Neural cell (in vitro differentiated cells): ENCODE measurements at regions not wholly inside any gene's neighbourhood (a gene's known extent, or its start where the extent isn't known, plus 50 kb on each side); places are given as distances from the start of the nearest gene placed in this dataset.

ENCODE experiments used
- H2AFZ ChIP-seq: fragments of 200-600, 300-800 bp; sonication (generic), shearing (Covaris generic); 2 replicates; pipeline ENCODE4 v1.6.0; 2014; ENCODE audit warnings: low read depth, mild to moderate bottlenecking, antibody characterized with exemption, low read length, moderate library complexity
- H3F3A ChIP-seq: fragments of 200-600 bp; shearing (Covaris generic); 2 replicates; pipeline ENCODE4 v1.6.1; 2016; ENCODE audit warnings: mild to moderate bottlenecking, moderate library complexity, mixed read lengths, antibody characterized with exemption, low read length; ENCODE audit not compliant: insufficient read depth, poor library complexity, severe bottlenecking
- H3K27ac ChIP-seq: fragments of 200-600, 300-800 bp; sonication (generic), shearing (Covaris generic); 2 replicates; pipeline ENCODE4 v1.5.1; 2014; ENCODE audit warnings: mild to moderate bottlenecking, low read length, moderate library complexity
- H3K27me3 ChIP-seq: fragments of 300-800, 200-600 bp; sonication (generic), shearing (Covaris generic); 2 replicates; pipeline ENCODE4 v1.6.0; 2014; ENCODE audit warnings: mild to moderate bottlenecking, low read depth, low read length, moderate library complexity; ENCODE audit not compliant: insufficient read depth
- H3K36me3 ChIP-seq: fragments of 300-800, 200-600 bp; sonication (generic), shearing (Covaris generic); 2 replicates; pipeline ENCODE4 v1.5.1; 2014; ENCODE audit warnings: mild to moderate bottlenecking, antibody characterized with exemption, low read length, moderate library complexity; ENCODE audit not compliant: insufficient read depth
- H3K4me2 ChIP-seq: fragments of 300-800, 200-600 bp; sonication (generic), shearing (Covaris generic); 2 replicates; pipeline ENCODE4 v1.6.0; 2014; ENCODE audit warnings: mild to moderate bottlenecking, low read length
- H3K4me3 ChIP-seq: fragments of 300-800, 200-600 bp; sonication (generic), shearing (Covaris generic); 2 replicates; pipeline ENCODE4 v1.5.1; 2014; ENCODE audit warnings: mild to moderate bottlenecking, low read length, moderate library complexity
- H3K79me2 ChIP-seq: fragments of 200-600 bp; shearing (Covaris generic); replicated peaks from 2 replicates; pipeline ENCODE4 v1.6.0; 2014; ENCODE audit warnings: mild to moderate bottlenecking, low read length, moderate library complexity; ENCODE audit not compliant: insufficient read depth
- H3K9ac ChIP-seq: fragments of 300-800, 200-600 bp; sonication (generic), shearing (Covaris generic); 2 replicates; pipeline ENCODE4 v1.6.1; 2016; ENCODE audit warnings: mild to moderate bottlenecking, low read length, mixed read lengths
- H3K9me2 ChIP-seq: fragments of 200-600 bp; shearing (Covaris generic); 2 replicates; pipeline ENCODE4 v1.6.1; 2016; ENCODE audit warnings: mild to moderate bottlenecking, low read length, mixed read lengths; ENCODE audit not compliant: insufficient read depth
- H3K9me3 ChIP-seq: fragments of 200-600, 300-800 bp; sonication (generic), shearing (Covaris generic); 2 replicates; pipeline ENCODE4 v1.6.1; 2016; ENCODE audit warnings: mild to moderate bottlenecking, mixed run types, low read length, moderate library complexity, mixed read lengths
- H4K20me1 ChIP-seq: fragments of 200-600 bp; shearing (Covaris generic); 2 replicates; pipeline ENCODE4 v1.6.1; 2016; ENCODE audit warnings: mild to moderate bottlenecking, mixed run types; ENCODE audit not compliant: insufficient read depth
- CTCF ChIP-seq: fragments of 450-650 bp; IDR thresholded peaks from 2 replicates; pipeline ENCODE4 v1.5.1; 2014; ENCODE audit warnings: antibody characterized with exemption, mild to moderate bottlenecking, moderate library complexity; ENCODE audit not compliant: poor library complexity, severe bottlenecking
- EP300 ChIP-seq: fragments of 450-650 bp; conservative IDR thresholded peaks from 2 replicates; pipeline ENCODE4 v1.6.1; 2014; ENCODE audit warnings: antibody characterized with exemption, mild to moderate bottlenecking, moderate library complexity; ENCODE audit not compliant: poor library complexity, severe bottlenecking
- EZH2 ChIP-seq: fragments of 200-600, 300-800 bp; shearing (Covaris generic), sonication (generic); IDR thresholded peaks from 2 replicates; pipeline ENCODE4 v1.6.1; 2014; ENCODE audit warnings: antibody characterized with exemption, low read length, borderline replicate concordance, mild to moderate bottlenecking; ENCODE audit not compliant: insufficient read depth, poor library complexity, severe bottlenecking
- MXI1 ChIP-seq: fragments of 450-650 bp; conservative IDR thresholded peaks from 2 replicates; pipeline ENCODE4 v1.6.1; 2014; ENCODE audit warnings: antibody characterized with exemption, mild to moderate bottlenecking; ENCODE audit not compliant: poor library complexity, severe bottlenecking
- POLR2AphosphoS5 ChIP-seq: IDR thresholded peaks from 2 replicates; pipeline ENCODE4 v1.6.1; 2012
- RAD21 ChIP-seq: fragments of 450-650 bp; conservative IDR thresholded peaks from 2 replicates; pipeline ENCODE4 v1.6.1; 2014; ENCODE audit warnings: antibody characterized with exemption, mild to moderate bottlenecking, moderate library complexity
- REST ChIP-seq: IDR thresholded peaks from 2 replicates; pipeline ENCODE4 v1.6.1; 2012; ENCODE audit warnings: borderline replicate concordance
- SMC3 ChIP-seq: fragments of 450-650 bp; conservative IDR thresholded peaks from 2 replicates; pipeline ENCODE4 v1.6.1; 2014; ENCODE audit warnings: antibody characterized with exemption, mild to moderate bottlenecking, moderate library complexity; ENCODE audit not compliant: poor library complexity
- TAF1 ChIP-seq: IDR thresholded peaks from 2 replicates; pipeline ENCODE4 v1.6.1; 2012; ENCODE audit warnings: low read depth

DNA sequence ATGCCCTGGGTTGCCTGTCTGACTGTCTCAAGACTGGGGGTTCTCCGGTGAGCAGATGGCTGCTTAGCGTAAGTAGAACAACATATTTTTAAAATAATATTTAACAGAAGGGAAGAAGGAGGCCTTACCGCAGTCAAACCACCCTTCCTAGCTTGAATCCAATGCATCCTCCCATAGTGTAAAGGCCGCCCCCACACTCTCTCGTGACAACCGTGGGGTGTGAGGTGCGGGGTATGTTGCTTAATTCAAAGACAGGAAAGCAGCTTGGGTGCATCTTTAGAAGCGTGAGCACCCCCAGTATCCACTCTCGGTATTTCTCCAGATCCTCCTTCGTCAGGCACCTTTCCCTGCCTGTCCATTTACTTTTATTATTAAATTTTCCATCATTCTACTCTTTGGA lies 501.2 kb upstream of the CDH4 start:
- Histone ChIP-seq H3K4me3 (no peak overlapping the region), H4K20me1 (no peaks in the 10 kb centered on the region), H3K9me2 (no peaks in the 10 kb centered on the region), H3K9me3 (peaks cover 6% of the 10 kb centered on the region), H2AFZ (no peak overlapping the region), H3K27me3 (no peaks in the 10 kb centered on the region), H3K27ac (no peak overlapping the region), H3F3A (no peaks in the 10 kb centered on the region), H3K9ac (no peak overlapping the region), H3K36me3 (no peaks in the 10 kb centered on the region), H3K79me2 (no peaks in the 10 kb centered on the region), H3K4me2 (no peak overlapping the region)
- TF ChIP-seq MXI1 (no peak), TAF1 (no peak), RAD21 (no peak), CTCF (no peak), SMC3 (no peak), EZH2 (no peak), REST (no peak), EP300 (no peak), POLR2AphosphoS5 (no peak)

GRCh38 chr20:60751826-60752225 lies 500.2 kb upstream of the CDH4 start:
- H3K9me2 ChIP-seq = no peaks in the 10 kb centered on the region
- TF ChIP-seq TAF1 (no peak), SMC3 (no peak), CTCF (no peak), MXI1 (no peak), REST (no peak), POLR2AphosphoS5 (no peak), EP300 (no peak), RAD21 (no peak), EZH2 (no peak)
- no peaks in the 10 kb centered on the region for H3K79me2 ChIP-seq
- no peak overlapping the region for H3K4me2 ChIP-seq
- no peak overlapping the region for H3K4me3 ChIP-seq
- H3F3A ChIP-seq = no peaks in the 10 kb centered on the region
- no peak overlapping the region for H3K27ac ChIP-seq
- H4K20me1 ChIP-seq = no peaks in the 10 kb centered on the region
- H3K27me3 ChIP-seq = no peaks in the 10 kb centered on the region
- no peaks in the 10 kb centered on the region for H3K36me3 ChIP-seq
- H2AFZ ChIP-seq = no peak overlapping the region
- peaks cover 6% of the 10 kb centered on the region for H3K9me3 ChIP-seq
- H3K9ac ChIP-seq = no peak overlapping the region
